ENCODE measurements at regions not wholly inside any gene's neighbourhood (a gene's known extent, or its start where the extent isn't known, plus 50 kb on each side); places are given as distances from the start of the nearest gene placed in this dataset.

DNA sequence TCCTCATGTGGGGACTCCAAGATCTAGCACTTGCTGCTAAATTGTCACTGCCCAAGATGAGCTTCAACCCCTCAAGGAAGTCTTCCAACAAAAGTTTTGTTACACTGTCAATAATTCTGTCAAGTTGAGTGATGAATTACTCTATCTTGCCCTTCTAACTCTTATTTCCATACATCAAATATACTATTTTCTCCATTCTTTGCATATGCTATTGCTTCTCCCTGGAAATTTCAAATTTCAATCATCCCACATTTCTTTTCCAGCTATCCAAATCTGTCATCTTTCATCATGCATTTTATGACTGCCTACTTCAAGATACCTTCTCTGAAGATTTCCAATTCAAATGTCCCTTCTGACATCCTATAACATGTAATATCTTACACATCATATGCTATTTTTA is 175.2 kb upstream of the KCND2 start:
- TF ChIP-seq POU2F2 (IDR thresholded peaks at IDR 0.05; ENCODE audit: low read depth, low read length), result no peak
- TF ChIP-seq PAX5 (IDR thresholded peaks at IDR 0.05; ENCODE audit: insufficient read depth, low read length, severe bottlenecking), result no peak
- no peak for TF ChIP-seq POLR2AphosphoS5 (IDR thresholded peaks at IDR 0.05; ENCODE audit: low read depth, low read length)
- no peak for TF ChIP-seq POLR2A (IDR thresholded peaks at IDR 0.05; ENCODE audit: low read depth, low read length)
- no peak for TF ChIP-seq SPI1 (IDR thresholded peaks at IDR 0.05; ENCODE audit: low read depth, low read length)
- no peak for TF ChIP-seq TAF1 (IDR thresholded peaks at IDR 0.05; ENCODE audit: low read depth, low read length)
- FAIRE-seq (no peak), DNase-seq (ENCODE audit: insufficient read length, low spot score) (no peak)

- FAIRE-seq (no peak), DNase-seq (ENCODE audit: insufficient read length, low spot score) (no peak)
- TF ChIP-seq POLR2AphosphoS5 (IDR thresholded peaks at IDR 0.05; ENCODE audit: low read depth, low read length), result no peak
- TF ChIP-seq TAF1 (IDR thresholded peaks at IDR 0.05; ENCODE audit: low read depth, low read length), result no peak
- TF ChIP-seq POLR2A (IDR thresholded peaks at IDR 0.05; ENCODE audit: low read depth, low read length), result no peak
- no peak for TF ChIP-seq POU2F2 (IDR thresholded peaks at IDR 0.05; ENCODE audit: low read depth, low read length)
- no peak for TF ChIP-seq SPI1 (IDR thresholded peaks at IDR 0.05; ENCODE audit: low read depth, low read length)
- no peak for TF ChIP-seq PAX5 (IDR thresholded peaks at IDR 0.05; ENCODE audit: insufficient read depth, low read length, severe bottlenecking)
These were observed 164.6 kb upstream of the KCND2 start for GRCh38 chr7:120108376-120108775.

- DNase-seq (ENCODE audit: insufficient read length, low spot score), result no peak
- no peak for FAIRE-seq
- no peak for TF ChIP-seq SPI1 (IDR thresholded peaks at IDR 0.05; ENCODE audit: low read depth, low read length)
- no peak for TF ChIP-seq PAX5 (IDR thresholded peaks at IDR 0.05; ENCODE audit: insufficient read depth, low read length, severe bottlenecking)
- no peak for TF ChIP-seq POLR2A (IDR thresholded peaks at IDR 0.05; ENCODE audit: low read depth, low read length)
- TF ChIP-seq TAF1 (IDR thresholded peaks at IDR 0.05; ENCODE audit: low read depth, low read length), result no peak
- no peak for TF ChIP-seq POU2F2 (IDR thresholded peaks at IDR 0.05; ENCODE audit: low read depth, low read length)
- no peak for TF ChIP-seq POLR2AphosphoS5 (IDR thresholded peaks at IDR 0.05; ENCODE audit: low read depth, low read length)
These were observed 162.8 kb upstream of the KCND2 start for GRCh38 chr7:120110169-120110568.

GRCh38 chr7:120114626-120115025 is 158.3 kb upstream of the KCND2 start:
- FAIRE-seq (no peak), DNase-seq (ENCODE audit: insufficient read length, low spot score) (no peak)
- TF ChIP-seq PAX5 (IDR thresholded peaks at IDR 0.05; ENCODE audit: insufficient read depth, low read length, severe bottlenecking) (no peak), SPI1 (IDR thresholded peaks at IDR 0.05; ENCODE audit: low read depth, low read length) (no peak), POLR2AphosphoS5 (IDR thresholded peaks at IDR 0.05; ENCODE audit: low read depth, low read length) (no peak), TAF1 (IDR thresholded peaks at IDR 0.05; ENCODE audit: low read depth, low read length) (no peak), POU2F2 (IDR thresholded peaks at IDR 0.05; ENCODE audit: low read depth, low read length) (no peak), POLR2A (IDR thresholded peaks at IDR 0.05; ENCODE audit: low read depth, low read length) (no peak)

- FAIRE-seq (no peak), DNase-seq (ENCODE audit: insufficient read length, low spot score) (no peak)
- TF ChIP-seq PAX5 (IDR thresholded peaks at IDR 0.05; ENCODE audit: insufficient read depth, low read length, severe bottlenecking) (no peak), TAF1 (IDR thresholded peaks at IDR 0.05; ENCODE audit: low read depth, low read length) (no peak), SPI1 (IDR thresholded peaks at IDR 0.05; ENCODE audit: low read depth, low read length) (no peak), POLR2AphosphoS5 (IDR thresholded peaks at IDR 0.05; ENCODE audit: low read depth, low read length) (no peak)
These were observed 149.4 kb upstream of the KCND2 start for GRCh38 chr7:120123528-120123927.

GRCh38 chr7:120131096-120131839 is 141.7 kb upstream of the KCND2 start:
- DNase-seq (ENCODE audit: insufficient read length, low spot score) (no peak), FAIRE-seq (no peak)
- TF ChIP-seq PAX5 (IDR thresholded peaks at IDR 0.05; ENCODE audit: insufficient read depth, low read length, severe bottlenecking) (no peak), TAF1 (IDR thresholded peaks at IDR 0.05; ENCODE audit: low read depth, low read length) (no peak), POLR2AphosphoS5 (IDR thresholded peaks at IDR 0.05; ENCODE audit: low read depth, low read length) (no peak), POU2F2 (IDR thresholded peaks at IDR 0.05; ENCODE audit: low read depth, low read length) (no peak), SPI1 (IDR thresholded peaks at IDR 0.05; ENCODE audit: low read depth, low read length) (no peak), POLR2A (IDR thresholded peaks at IDR 0.05; ENCODE audit: low read depth, low read length) (no peak)

- no peak for FAIRE-seq
- DNase-seq (ENCODE audit: insufficient read length, low spot score), result no peak
- TF ChIP-seq POU2F2 (IDR thresholded peaks at IDR 0.05; ENCODE audit: low read depth, low read length), result no peak
- TF ChIP-seq SPI1 (IDR thresholded peaks at IDR 0.05; ENCODE audit: low read depth, low read length), result no peak
- TF ChIP-seq TAF1 (IDR thresholded peaks at IDR 0.05; ENCODE audit: low read depth, low read length), result no peak
- no peak for TF ChIP-seq POLR2A (IDR thresholded peaks at IDR 0.05; ENCODE audit: low read depth, low read length)
- no peak for TF ChIP-seq POLR2AphosphoS5 (IDR thresholded peaks at IDR 0.05; ENCODE audit: low read depth, low read length)
- TF ChIP-seq PAX5 (IDR thresholded peaks at IDR 0.05; ENCODE audit: insufficient read depth, low read length, severe bottlenecking), result no peak
These were observed 134.5 kb upstream of the KCND2 start for GRCh38 chr7:120138497-120138896.

DNA sequence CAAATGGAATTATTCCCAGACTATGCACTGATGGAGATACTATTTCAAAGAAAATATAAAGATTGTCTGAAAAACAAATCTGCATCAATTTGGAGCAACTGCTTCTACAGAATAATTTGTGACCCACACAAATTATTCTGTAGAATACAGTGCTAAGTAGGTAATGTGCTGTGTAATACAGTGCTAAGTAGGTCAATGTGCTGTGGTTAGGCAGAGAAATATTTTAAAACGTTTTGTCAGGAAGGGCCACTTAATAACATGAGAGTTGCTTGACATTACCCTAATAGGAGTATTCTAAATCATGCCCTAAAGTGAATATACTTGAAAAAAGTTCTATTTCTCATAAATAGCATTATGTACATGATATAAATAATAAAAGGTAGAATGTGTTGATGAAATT is 116.5 kb upstream of the KCND2 start:
- no peak for FAIRE-seq
- no peak for DNase-seq (ENCODE audit: insufficient read length, low spot score)
- no peak for TF ChIP-seq POLR2A (IDR thresholded peaks at IDR 0.05; ENCODE audit: low read depth, low read length)
- no peak for TF ChIP-seq POU2F2 (IDR thresholded peaks at IDR 0.05; ENCODE audit: low read depth, low read length)
- TF ChIP-seq SPI1 (IDR thresholded peaks at IDR 0.05; ENCODE audit: low read depth, low read length), result no peak
- TF ChIP-seq TAF1 (IDR thresholded peaks at IDR 0.05; ENCODE audit: low read depth, low read length), result no peak
- no peak for TF ChIP-seq PAX5 (IDR thresholded peaks at IDR 0.05; ENCODE audit: insufficient read depth, low read length, severe bottlenecking)
- TF ChIP-seq POLR2AphosphoS5 (IDR thresholded peaks at IDR 0.05; ENCODE audit: low read depth, low read length), result no peak

DNA sequence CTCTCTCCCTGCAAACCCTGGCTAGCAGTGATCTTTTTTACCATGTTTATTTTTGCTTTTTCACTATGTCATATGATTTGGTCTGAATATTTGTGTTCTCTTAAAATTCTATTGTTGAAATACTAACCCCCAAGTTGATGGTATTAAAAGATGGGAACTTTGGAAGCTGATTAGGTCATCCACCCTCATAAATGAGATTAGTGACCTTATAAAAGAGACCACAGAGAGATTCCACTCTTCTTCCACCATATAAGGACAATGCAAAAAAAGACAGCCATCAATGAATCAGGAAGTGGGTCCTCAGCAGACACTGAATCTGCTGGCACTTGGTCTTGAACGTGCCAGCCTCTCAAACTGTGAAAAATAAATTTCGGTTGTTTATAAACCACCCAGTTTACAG is 112.8 kb upstream of the KCND2 start:
- TF ChIP-seq TAF1 (IDR thresholded peaks at IDR 0.05; ENCODE audit: low read depth, low read length), result no peak
- TF ChIP-seq POLR2AphosphoS5 (IDR thresholded peaks at IDR 0.05; ENCODE audit: low read depth, low read length), result no peak
- no peak for TF ChIP-seq PAX5 (IDR thresholded peaks at IDR 0.05; ENCODE audit: insufficient read depth, low read length, severe bottlenecking)
- TF ChIP-seq POU2F2 (IDR thresholded peaks at IDR 0.05; ENCODE audit: low read depth, low read length), result no peak
- no peak for TF ChIP-seq SPI1 (IDR thresholded peaks at IDR 0.05; ENCODE audit: low read depth, low read length)
- no peak for TF ChIP-seq POLR2A (IDR thresholded peaks at IDR 0.05; ENCODE audit: low read depth, low read length)
- DNase-seq (ENCODE audit: insufficient read length, low spot score) (no peak), FAIRE-seq (no peak)
